Activated CD4-positive, alpha-beta T cell treated with anti-CD3 and anti-CD28 coated beads for 4 hours (primary cell): ENCODE measurements at regions not wholly inside any gene's neighbourhood (a gene's known extent, or its start where the extent isn't known, plus 50 kb on each side); places are given as distances from the start of the nearest gene placed in this dataset.

ENCODE experiments used
- DNase-seq, 2 donors: peaks; one replicate each; pipeline ENCODE4 v3.0.0-alpha.2; 2020

DNA sequence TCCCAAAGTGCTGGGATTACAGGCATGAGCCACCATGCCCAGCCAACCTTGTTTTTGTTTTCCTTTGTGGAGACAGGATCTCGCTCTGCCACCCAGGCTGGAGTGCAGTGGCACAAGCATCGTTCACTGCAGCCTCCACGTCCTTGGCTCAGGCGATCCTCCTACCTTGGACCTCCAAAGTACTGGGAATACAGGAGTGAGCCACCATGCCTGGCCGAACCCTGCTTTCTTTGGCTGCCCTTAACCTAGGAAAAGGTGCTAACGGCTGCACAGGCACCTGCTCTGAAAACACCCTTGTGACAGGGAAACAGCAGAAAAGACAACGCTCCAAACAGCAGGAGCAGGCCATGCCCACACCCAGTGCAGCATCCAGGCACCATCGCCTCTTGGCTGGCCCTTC is 71.9 kb downstream of the OAT start:
- DNase-seq = no peak

DNA sequence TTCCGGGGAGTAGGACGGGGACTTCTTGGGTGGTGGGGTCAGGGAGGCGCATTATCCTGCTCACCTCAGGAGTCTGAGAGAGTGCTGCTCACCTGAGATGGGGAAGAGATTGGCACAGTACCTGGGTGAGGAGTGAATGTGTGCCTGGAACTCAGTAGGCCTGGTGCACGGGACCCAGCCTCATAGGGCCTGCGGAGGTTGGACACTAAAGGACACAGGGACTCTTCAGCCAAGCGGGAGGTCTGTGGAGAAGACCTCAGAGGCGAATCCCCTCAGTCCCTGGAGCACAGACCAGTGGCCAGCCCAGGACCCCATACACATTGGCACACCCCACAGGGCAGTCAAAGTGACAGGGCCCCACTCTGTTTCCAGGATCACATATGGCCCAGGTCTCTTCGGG is 73.2 kb downstream of the OAT start:
- no peak for DNase-seq

DNA sequence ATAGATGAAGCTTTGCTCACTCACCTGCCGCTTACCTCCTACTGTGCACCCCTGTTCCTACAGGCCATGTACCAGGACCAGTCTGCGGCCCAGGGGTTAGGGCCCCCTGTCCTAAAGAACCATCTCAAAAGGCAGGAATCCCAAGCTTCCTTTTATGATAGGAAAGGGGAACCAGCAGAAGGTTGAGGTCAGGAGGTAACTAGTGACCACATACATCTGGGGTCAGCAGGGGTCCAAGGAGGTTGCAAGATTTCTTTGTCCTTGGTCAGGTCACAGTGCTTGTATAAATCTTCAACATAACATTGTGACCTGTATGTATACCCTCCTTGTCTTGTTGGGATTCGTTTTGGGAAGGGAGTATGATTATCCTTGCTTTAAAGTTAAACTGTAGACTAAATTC is 73.8 kb downstream of the OAT start:
- DNase-seq = no peak

DNA sequence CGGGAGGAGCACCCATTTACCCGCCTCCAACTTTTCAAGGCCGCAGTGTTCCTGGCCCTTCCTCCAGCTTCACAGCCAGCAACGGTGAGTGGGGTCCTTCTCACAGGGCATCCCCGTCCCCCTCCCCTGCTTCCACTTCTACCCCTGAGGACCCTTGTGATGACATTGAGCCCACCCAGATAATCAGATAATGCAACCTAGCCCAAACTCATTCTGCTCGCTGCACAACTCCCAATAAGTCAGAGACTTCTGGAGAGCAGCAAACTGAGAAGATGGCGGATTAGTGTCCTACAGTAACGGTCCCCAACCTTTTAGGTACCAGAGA is 74.5 kb downstream of the OAT start:
- DNase-seq = no peak

DNA sequence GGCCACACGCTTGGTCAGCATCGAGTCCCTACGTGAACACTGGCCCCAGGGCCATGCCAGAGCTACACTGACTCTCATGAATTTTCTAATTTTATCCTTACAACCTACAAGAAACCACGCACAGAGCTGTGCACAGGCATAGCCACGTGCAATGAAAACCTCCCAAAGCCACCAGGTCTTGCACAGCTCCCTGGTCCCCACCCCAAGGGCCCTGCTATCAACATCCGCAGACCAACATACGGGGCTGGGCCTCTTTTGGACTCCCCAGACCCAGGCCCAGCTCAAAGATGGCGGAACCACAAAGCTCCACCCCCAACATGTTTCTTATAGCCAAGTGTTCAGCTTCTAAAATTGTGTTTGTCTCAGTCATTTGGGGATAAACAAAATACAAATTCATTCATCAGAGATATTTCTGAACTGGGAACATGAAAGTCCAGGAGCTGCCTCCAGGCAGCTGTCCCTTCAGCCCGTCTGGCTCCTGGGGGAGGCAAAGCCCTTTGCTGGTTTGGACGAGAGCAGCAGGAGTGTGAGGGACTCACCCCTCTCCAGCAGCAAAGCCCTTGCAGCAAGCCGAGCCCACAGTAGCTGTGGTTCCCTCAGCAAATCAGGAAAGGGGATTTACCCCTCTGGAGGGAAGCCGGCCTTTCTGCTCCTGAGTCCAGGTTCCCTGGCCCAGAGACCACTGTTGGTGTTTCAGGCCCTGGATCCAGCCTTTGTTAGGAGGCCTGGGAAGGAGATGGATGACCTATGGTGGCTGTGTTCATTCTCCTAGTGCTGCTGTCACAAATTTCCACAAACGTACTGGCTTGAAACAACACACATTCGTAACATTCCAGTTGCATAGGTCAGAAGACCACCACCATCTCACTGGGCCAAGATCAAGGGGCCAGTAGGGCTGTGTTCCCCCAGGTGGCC is 75.1 kb downstream of the OAT start:
- DNase-seq = no peak

DNA sequence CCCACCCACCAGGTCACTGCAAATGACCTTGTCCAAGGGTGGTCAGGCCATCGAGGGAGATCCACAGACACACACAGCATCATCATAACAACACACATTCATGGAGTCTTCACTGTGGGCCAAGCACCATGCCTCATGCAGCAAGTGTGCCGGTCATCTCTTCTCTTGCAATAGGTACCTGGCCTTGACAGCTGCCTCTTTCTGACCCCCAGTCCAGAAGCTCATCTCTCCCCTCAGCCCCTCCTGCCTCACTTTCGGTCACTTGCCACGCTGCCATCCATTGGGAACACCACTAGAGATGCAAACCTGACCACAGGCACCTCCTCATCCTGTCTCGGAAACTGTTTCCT is 75.9 kb downstream of the OAT start:
- no peak for DNase-seq

DNA sequence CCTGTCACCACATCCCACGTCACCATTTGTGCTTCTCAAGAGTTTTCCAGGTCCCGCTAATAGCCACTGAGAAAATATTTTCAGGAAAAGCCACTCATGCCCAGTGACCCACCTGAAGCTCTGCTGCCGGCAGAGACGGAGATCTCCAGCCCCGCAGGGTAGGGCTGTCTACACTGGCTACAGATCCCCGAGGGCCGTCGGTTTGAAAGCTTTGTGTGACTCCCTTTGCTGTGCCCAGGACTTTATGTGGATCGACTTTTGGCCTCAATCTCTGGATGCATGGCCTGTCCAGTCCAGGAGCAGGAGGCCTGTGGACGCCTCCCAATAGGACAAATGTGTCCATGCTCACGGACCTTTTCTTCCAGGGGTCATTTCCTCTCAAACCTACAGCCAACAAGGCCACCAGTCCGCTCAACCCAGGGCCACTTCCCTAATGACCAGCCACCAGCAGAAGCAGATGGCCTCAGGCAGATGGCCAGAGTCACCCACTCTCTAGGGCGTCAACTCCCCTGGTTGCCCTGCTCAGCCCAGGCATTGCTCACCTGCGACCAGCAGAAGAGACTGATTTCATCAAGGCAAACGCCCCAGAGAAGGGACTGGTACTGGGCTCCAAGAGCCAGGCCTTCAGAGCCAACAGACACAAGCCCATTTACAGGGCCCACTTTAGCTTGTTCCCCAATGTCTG is 76.4 kb downstream of the OAT start:
- no peak for DNase-seq

DNA sequence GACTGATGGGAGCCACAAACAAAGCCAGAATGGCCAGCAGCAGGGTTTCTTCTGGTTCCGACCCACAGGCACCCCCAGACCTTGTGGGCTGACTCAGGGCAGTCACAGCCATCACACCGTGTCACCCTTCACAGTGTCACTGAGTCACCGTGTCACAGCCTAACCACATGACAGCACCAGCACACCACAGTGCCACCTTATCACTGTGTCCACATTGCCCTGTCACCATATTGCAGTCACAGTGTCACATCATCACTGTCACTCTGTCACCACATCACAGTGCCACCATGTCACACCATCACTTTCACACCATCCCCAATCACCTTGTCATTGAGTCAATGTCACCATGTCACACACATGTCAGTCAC is 77.0 kb downstream of the OAT start:
- no peak for DNase-seq

DNA sequence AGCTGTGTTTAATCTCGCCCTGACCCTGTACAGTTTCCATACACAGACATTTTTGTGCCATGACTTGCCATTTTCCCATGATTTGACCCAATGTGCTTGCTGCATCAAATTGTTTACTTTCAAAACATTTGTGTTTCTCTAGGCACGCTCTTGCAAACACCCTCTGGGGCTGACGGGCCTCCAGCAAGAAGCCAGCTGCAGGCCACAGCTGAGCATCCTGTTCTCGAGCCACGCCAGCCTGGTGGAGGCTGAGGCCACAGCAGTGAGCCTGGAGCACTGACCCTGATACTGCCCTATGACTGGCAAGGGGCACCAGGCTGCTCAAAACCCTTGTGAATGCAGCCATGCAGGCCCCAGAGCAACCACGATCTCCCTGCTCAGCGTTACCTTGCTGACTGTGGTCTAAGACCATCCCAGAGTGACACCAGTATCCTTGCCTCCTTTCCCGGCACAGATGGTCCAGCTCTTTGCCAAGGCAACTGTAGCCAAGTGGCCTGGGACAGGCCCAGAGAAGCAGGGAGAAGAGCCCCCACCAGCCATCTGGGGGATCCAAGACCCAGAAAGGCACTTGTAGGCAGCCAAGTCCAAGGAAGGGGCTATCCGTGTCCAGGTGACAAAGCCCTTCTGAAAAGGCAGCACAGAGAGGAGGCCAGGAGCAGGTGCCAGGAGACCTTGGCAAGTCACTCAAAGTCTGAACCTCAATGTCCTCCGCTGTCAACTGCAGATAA is 78.5 kb downstream of the OAT start:
- DNase-seq = no peak

DNA sequence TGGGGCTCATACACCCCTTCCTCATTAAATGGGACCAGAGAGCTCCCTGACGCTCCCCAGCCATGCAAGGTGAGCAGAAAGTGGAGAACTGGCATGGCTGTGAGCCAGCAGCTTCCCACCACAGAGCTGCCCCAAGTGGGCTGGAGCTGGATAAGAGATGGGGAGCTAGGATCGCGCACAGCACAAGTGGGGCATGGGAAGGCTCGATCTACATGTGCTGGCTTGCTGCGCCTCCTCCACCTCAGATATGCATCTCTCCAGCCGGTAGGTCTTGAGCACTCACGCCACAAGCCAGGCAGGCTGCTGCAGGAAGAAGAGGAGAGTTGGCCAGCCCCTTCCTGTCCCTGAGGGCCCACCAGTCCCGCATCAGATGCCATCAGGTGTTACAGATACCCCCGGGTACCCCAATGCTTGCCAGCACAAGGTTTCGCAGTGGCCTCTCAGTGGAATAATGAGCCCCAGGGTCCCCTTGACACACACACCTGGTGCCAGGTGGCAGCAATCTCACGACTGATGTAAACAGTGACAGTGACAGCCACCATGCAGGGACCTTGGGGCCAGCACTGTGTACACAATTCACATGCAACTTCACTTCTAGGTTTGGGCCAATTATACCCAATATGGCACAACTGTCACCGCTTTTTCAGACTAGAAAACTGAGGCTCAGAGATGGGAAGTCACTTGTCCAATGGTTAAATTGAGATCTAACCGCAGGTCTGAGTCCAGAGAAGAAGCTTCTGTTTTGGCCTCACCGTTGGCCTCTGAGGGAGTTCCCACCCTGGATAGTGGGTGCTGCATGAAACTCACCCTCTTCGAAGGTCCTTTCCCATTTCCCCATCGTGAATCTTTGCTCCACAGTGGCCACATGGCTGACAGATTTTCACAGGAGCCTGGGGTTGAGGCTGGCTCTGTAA is 79.3 kb downstream of the OAT start:
- no peak for DNase-seq

DNA sequence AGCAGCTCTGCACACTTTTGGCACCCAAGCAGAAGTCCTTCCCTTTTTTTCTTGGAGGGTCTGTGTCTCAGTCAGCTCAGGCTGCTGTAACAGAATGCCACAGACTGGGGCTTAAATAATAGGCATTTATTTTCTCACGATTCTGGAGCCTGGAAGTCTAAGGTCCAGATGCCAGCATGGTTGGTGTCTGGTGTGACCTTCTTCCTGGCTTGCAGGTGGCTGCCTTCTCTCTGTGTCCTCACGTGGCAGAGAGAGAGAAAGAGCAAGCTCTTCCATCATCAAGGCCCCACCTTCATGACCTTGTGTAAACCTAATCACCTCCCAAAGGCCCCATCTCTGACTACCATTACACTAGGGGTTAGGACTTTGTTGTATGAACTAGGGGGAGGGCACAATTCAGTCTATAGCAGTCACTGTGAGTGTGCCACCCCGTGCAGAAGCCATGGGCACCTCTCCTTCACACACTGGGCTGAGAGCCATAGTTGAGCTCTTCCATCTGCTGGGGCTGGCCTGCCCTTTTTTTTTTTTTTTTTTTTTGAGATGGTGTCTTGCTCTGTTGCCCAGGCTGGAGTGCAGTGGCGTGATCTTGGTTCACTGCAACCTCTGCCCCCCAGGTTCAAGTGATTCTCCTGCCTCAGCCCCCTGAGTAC is 80.3 kb downstream of the OAT start:
- no peak for DNase-seq

DNA sequence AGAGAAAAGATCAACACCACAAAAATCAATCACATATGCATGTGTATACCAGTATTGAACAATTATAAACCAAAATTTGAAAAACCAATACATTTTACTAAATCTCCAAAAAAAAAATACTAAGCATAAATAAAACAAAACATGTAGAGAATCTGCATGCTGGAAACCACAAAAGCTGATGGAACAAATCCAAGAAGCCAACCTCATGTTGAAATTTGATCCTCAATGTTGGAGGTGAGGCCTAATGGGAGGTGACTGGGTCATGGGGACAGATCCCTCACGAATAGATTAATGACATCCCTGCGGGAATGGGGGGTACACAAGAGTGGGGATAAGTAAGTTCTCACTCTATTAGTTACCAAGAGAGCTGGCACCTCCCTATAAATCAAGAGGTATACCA is 82.5 kb downstream of the OAT start:
- no peak for DNase-seq

DNA sequence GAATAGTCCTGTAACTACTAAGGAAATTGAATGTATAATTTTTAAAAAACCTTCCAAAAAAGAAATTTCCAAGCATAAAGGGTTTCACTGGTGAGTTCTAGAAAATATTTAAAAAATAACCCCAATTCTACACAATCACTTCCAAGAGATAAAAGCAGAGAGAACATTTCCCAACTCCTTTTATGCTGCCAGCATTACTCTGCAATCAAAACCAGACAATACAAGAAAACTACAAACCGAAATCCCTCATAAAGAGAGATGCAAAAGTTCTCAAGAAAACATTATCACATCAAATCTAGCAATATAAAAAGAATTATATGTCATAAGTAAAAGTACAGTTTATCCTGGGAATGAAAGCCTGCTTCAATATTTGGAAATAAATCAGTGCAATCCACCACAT is 84.8 kb downstream of the OAT start:
- DNase-seq = no peak

DNA sequence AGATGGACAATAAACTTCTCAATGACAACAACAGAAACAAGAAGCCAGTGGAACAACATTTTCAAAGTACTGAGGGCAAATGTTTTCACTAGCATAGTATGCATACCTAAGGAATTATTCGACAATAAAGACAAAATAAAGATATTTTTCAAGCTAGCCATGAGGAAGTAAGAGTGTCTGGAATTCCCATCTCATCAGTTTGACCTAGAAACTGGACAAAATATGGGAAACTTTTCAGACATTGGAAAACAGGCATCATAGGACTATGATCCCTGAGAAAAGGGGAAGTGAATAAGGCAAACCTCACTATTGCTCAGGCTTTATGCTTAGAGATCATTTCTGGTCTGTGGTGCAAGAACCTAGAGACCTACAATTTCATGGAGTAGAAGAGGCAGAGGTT is 86.3 kb downstream of the OAT start:
- DNase-seq = no peak

DNA sequence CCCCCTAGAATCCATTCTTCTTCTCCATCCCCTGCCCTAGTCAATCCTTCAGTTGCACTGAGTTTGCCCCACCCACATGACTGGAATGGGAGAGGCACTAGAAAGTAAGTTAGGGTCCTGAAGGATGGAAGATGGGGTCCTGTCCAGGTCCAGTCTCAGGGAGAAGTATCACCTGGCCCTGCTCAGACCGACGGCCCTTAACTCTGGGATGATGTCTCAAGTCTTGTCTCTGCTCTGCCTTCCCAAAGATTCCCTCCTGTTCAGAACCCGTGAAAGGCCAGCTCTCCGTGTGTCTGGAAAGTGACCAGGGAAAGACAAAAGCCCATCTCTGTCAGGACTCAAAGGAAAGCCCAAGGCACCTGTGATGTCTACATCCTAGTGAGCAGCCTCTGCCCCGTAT is 88.8 kb downstream of the OAT start:
- DNase-seq = no peak

DNA sequence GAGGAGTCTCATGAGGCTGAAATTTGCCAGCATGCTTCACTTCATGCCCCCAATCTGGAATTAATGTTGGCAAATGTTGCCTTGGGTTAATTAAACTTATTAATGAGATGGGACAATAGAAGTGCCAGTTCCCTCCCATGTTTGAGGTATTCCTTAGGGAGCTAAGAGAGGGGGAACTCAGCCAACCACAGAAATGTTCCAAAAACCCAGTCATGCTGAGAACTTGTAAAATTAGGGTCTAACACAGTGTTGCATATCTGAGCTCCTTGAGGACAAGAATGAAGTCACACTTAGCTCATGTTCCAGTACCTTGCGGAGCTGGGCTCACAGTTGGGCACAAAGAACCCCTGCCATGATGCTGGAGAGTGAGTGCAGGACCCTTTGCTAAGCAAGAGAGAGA is 89.4 kb downstream of the OAT start:
- DNase-seq = no peak

DNA sequence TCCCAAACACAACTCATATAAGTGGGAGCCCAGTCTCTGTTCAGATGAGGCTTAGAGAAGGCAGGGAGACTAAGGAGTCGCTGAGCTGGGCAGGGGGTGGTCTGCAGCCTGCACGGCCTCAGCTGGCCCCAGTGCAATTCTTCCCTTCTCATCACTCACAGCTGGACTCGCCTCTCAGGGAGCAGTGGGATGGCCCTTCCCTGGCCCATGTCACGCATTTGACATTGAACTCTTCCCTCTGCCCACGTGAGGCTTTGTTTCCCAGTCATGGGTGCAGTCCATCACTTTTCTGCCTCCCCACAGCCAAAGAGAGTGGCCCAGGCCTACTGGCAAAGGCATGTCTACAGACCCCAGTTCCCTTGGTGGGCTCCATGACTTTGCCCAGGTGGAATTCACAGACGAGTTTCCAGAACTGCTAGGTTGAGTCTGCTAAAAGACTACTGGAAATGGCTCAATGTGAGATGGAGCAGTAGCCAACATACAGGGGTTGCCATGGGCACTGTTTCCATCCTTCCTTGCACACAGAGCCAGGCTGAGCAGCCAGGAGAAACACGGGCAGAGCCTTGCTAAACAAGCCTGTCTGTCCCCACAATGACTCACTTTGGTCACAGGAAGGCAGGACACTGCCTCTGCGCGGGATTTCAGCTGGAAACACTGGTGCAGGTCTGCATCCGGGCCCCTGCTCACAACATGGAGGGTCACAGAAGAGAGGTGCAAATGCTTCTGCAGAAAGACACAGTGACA is 90.1 kb downstream of the OAT start:
- DNase-seq = no peak

DNA sequence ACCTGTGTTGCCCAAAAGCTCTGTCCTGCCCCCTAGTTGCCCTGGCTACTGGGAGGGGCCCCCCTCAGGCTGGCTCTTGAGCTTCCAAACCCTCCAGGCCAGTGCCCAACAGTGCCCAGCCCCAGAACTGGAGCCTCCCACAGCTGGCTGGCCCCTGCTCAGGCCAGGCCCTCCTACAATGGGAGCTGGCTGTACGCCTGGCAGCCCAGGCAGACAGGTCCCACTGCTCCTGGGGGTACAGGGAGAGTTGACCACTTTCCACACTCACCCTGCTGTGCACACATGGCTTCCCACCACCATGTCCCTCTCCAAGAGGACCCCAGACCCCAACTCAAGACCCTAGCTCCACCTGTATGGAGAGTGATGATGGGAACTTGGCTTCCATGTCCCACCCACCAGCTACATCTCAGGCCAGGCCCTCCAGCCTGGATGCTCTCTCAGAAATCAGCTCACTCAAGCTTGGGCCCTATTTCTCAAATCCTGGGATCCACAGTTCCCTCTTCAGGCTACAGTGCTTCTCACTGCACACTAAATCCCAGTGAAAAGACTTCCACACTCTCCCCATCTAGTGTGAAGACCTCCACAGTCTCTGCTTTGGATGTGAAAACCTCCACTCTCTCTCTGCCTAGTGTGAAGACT is 92.6 kb downstream of the OAT start:
- no peak for DNase-seq

DNA sequence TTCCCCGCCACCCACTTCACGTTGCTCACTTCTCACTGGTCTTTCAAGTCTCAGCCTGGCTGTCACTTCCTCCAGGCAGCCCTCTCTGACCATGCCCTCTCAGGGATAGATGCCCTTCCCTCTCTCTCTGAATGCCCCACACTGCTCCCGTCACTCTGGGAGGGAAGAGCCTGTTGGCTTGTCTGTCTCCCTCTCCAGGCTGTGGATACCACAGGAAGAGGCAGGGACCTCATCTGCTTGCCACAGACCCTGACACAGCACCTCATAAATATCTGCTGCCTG is 93.1 kb downstream of the OAT start:
- DNase-seq = no peak

DNA sequence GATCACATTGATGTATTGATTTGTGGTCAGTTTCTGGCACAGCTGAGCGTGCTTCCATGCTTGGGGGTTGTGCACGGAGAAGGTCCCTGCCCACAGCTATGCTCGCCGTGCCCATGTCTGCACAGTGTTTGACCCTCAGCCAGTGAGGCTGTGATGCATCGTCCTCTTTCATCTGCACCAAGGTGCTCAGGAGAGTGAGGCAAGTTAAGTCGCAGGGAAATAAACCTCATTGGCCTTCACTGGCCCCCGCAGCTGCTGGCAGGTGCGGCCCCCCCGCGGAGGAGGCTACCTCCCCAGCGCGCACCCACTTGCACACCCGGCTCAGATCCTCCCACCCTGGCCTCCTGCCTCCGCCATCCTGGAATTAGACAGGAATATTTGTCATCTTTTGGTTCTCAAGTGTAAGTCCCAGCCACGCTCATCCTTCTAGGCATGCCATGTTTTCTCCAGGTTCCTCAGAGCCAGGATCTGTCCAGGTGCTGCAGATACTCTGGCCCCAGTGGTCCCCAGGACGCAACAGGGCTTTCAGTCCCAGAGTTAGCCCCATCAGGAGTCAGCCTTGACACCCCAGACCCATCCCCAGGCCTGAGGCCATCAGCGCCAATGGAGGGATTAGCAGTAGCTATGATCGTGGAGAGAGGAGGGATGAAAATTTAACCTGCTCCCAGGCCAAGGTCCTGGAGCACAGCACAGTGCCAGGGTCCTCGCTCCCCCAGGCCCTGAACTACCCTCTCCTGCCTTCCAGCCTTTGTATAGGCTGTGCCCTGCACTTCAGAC is 93.7 kb downstream of the OAT start:
- DNase-seq = no peak

DNA sequence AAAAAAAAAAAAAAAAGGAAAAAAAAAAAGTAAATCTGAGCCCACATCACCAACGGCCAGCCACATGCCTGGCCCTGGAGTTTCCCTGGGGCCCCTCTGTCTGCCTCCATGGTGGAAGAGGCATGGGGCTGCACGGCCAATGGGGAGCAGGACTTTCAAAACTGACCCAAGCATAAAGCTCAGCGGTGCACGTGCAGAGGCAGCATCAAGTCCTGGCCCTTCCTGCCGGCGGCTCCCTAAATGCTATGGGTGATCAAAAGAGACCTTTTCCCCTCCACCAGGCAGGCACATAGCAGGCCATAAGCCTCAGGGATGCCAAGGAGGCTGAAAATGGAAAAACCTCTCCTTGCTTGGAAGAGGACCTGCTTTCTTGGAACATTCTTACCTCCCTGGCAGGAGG is 94.3 kb downstream of the OAT start:
- DNase-seq = no peak
